C4-2B (cell line): ENCODE measurements at regions not wholly inside any gene's neighbourhood (a gene's known extent, or its start where the extent isn't known, plus 50 kb on each side); places are given as distances from the start of the nearest gene placed in this dataset.
A peak's percentile ranks its signal among the peaks of the same experiment; 100 is the strongest.
"Not testable (repeated sequence)": the region's sequence is repeated elsewhere in the genome, so short reads cannot be mapped to it uniquely, and the experiment has no call there.

Experiments used
- H3K27ac ChIP-seq: fragments of 450-650 bp; 2 replicates; pipeline ENCODE4 v1.5.1; 2017
- ZFX ChIP-seq: fragments of 450-650 bp; IDR thresholded peaks from 2 replicates; pipeline ENCODE4 v1.6.1; 2017
- TF ChIP-seq, protein P1 (sequence below): fragments of 450-650 bp; conservative IDR thresholded peaks from 2 replicates; pipeline ENCODE4 v1.5.1; 2017; ENCODE audit warnings: mild to moderate bottlenecking

DNA sequence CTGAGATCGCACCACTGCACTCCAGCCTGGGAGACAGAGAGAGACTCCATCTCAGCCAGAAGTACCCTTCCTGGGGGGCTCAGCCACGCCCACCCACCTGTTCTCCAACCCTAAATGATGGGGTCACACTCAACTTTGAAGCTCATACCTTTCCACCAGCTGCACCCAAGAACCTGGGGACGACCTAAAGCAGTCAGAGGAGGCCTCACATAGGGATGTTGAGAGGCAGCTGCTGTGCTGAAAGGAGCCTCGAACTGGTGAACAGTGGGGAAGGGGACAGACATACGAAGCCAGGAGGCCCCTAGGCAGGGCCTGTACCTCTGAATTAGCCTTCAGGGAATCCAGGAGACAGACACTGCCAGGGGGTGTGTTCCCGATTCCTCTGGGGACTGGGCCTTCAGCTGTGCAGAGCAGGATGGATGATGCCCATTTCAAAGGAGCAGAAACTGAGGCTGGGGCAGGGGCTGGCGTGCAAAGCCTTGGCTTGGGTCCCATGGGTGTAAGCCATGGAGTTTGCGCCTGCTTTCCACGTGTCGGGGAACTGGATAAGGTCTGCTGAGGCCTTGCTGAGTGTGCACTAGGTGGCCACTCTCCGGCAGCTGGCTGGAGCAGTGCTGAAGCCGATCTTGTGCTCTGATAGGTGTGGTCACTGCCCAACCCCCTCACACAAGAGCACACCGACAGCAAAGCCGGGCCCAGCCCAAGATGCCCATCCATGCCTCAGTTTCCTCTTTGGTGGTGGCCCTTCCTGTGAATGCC is 130.8 kb downstream of the CPZ start:
- H3K27ac ChIP-seq, result no peak overlapping the region
- no peak for TF ChIP-seq ZFX

DNA sequence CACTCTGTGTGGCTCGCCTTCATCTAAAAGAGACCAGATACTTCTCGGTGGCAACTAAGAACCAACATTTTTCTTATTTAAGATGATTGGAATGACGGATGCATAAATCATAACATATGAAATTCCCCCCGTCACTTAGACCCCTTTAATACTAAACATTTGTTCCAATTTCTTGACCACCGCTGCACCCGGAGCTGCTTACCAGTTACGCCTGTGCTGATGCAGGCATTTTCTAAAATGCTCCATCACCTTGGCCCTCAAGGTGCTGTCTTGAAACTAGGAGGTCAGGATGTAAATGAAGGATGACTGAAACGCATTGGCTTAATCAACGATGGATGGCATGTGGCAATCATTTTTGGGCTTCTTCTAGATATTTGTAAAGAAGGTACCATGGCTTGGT is 130.0 kb downstream of the CPZ start:
- no peak overlapping the region for H3K27ac ChIP-seq
- TF ChIP-seq, protein P1, sequence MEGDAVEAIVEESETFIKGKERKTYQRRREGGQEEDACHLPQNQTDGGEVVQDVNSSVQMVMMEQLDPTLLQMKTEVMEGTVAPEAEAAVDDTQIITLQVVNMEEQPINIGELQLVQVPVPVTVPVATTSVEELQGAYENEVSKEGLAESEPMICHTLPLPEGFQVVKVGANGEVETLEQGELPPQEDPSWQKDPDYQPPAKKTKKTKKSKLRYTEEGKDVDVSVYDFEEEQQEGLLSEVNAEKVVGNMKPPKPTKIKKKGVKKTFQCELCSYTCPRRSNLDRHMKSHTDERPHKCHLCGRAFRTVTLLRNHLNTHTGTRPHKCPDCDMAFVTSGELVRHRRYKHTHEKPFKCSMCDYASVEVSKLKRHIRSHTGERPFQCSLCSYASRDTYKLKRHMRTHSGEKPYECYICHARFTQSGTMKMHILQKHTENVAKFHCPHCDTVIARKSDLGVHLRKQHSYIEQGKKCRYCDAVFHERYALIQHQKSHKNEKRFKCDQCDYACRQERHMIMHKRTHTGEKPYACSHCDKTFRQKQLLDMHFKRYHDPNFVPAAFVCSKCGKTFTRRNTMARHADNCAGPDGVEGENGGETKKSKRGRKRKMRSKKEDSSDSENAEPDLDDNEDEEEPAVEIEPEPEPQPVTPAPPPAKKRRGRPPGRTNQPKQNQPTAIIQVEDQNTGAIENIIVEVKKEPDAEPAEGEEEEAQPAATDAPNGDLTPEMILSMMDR, result no peak
- no peak for TF ChIP-seq ZFX

DNA sequence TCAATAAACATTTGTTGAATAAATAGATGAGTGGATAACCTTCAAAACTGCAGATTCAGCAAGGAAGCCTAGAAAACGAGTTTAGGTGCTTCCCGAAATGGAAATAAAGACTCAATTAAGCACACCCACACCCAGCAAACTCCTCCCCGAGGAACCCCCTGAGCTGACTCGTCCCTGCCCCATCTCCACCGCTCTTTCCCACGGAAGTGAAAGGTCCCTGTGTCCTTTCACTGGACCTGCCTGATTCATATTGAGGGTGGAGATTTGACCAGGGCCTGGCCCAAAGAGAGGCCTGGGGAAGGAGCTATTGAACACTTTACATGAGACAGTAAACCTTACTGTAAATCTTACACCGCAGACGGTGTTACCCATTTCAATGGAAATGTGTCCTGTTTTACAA is 129.1 kb downstream of the CPZ start:
- TF ChIP-seq, protein P1, result no peak
- TF ChIP-seq ZFX, result no peak
- no peak overlapping the region for H3K27ac ChIP-seq

DNA sequence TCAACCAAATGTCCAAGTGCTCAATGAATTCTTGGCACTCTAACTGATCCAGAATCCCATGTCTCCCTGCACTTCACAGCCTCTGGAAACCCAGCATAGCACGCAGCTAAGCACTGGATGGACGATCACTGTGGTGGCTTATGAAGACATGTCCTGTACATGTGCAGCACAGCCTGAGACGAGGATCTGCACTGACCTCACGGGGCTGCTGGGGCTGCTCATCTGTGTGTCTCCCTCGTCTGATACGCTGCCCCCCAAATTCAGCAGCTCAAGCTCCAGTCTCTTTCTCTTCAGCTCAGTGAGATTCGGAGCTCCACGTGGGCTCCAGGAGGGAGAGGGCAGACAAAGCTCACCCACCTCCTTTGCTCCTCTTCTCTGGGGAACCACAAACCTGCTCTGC is 126.9 kb downstream of the CPZ start:
- peak overlapping the region; percentile 15; the same call in 1 of the 2 replicates for H3K27ac ChIP-seq
- TF ChIP-seq ZFX, result no peak
- TF ChIP-seq, protein P1, result no peak

GRCh38 chr4:8717470-8717869 is 124.9 kb downstream of the CPZ start:
- not testable (repeated sequence) for H3K27ac ChIP-seq

DNA sequence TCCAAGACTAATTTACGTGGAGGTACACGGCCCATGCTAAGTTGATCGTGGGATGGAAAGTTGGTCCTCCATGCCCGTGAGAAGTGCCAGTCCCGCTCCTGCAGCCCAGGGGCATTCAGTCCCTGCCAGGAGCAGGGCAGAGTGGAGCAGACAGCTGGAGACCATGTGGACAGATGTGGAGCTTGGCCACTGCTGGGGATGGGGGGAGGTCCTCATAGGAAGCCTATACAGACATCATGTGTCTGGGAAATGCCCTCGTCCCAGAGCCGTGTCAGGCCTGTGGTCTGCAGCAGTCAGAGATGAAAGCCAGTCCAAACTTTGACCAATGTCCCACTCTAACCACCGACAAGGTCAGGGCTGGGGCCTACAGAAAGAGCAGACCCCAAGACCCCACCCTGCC is 118.4 kb downstream of the CPZ start:
- H3K27ac ChIP-seq, result no peak overlapping the region
- TF ChIP-seq, protein P1, result no peak
- TF ChIP-seq ZFX, result no peak

- TF ChIP-seq, protein P1, result no peak
- no peak for TF ChIP-seq ZFX
These were observed 117.9 kb downstream of the CPZ start for GRCh38 chr4:8710416-8710815.

GRCh38 chr4:8709729-8710360 is 117.3 kb downstream of the CPZ start:
- no peak for TF ChIP-seq ZFX
- TF ChIP-seq, protein P1, result no peak
- no peak overlapping the region for H3K27ac ChIP-seq

More at GRCh38 chr4:8710416-8710815, 117.9 kb downstream of the CPZ start:
- no peak overlapping the region for H3K27ac ChIP-seq
